Fibroblast of the aortic adventitia (primary cell): ENCODE measurements at regions not wholly inside any gene's neighbourhood (a gene's known extent, or its start where the extent isn't known, plus 50 kb on each side); places are given as distances from the start of the nearest gene placed in this dataset.

Source experiments
- DNase-seq: peaks from one replicate; pipeline ENCODE4 v3.0.0-alpha.2; 2010; ENCODE audit warnings: low read depth
- H3K4me3 ChIP-seq: 2 replicates; pipeline ENCODE4 v1.5.1; 2011; ENCODE audit warnings: low read depth, mild to moderate bottlenecking, control low read depth, low read length, moderate library complexity
- TF ChIP-seq, protein P1 (sequence below): IDR thresholded peaks from 2 replicates; pipeline ENCODE4 v1.5.1; 2011; ENCODE audit warnings: mild to moderate bottlenecking, low read length, control low read depth, inconsistent platforms; ENCODE audit not compliant: insufficient read depth

- TF ChIP-seq, protein P1, sequence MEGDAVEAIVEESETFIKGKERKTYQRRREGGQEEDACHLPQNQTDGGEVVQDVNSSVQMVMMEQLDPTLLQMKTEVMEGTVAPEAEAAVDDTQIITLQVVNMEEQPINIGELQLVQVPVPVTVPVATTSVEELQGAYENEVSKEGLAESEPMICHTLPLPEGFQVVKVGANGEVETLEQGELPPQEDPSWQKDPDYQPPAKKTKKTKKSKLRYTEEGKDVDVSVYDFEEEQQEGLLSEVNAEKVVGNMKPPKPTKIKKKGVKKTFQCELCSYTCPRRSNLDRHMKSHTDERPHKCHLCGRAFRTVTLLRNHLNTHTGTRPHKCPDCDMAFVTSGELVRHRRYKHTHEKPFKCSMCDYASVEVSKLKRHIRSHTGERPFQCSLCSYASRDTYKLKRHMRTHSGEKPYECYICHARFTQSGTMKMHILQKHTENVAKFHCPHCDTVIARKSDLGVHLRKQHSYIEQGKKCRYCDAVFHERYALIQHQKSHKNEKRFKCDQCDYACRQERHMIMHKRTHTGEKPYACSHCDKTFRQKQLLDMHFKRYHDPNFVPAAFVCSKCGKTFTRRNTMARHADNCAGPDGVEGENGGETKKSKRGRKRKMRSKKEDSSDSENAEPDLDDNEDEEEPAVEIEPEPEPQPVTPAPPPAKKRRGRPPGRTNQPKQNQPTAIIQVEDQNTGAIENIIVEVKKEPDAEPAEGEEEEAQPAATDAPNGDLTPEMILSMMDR = no peak
- peak; percentile 9 for DNase-seq
- no peak overlapping the region for H3K4me3 ChIP-seq
Measured at GRCh38 chr4:104896660-104897645, 249.7 kb upstream of the TET2 start.

DNA sequence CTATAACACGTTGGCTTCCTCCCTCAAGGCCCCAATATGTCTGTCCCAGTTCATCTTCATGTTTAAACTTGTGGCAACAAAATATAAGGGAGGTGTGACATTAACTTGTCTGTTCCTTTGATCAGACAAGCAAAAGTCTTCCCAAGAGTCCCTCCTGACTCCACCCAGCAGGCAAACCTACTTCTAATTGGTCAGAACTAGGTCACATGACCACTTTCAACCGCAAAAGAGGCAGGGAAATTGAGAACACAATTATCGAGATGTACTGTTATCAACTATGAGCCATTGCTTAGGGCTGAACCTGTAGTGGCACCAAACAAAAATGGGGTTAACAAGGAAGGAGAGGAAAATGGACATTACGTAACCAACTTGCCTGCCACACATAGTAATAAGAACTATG lies 246.8 kb upstream of the TET2 start:
- no peak overlapping the region for H3K4me3 ChIP-seq
- TF ChIP-seq, protein P1 = no peak
- DNase-seq = no peak

DNA sequence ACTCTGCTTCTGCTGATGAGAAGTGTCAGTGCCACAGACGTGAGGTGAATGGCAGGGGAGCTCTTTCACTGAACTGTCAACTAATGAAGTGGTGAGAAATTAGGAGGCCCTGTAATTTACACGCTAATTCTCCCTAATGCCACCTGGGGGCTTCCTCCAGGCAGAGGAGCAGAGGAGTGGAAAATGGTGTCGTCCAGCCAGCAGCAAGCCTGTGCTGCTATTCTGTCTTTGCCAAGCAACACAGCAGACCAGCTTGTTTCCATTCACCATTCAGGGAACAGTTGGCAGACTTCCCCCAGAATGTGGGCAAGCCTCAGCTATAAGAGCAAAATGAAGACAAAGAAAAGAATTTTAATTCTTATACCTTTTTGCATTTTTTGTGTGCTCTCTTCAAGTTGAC lies 245.2 kb upstream of the TET2 start:
- TF ChIP-seq, protein P1 = no peak

DNA sequence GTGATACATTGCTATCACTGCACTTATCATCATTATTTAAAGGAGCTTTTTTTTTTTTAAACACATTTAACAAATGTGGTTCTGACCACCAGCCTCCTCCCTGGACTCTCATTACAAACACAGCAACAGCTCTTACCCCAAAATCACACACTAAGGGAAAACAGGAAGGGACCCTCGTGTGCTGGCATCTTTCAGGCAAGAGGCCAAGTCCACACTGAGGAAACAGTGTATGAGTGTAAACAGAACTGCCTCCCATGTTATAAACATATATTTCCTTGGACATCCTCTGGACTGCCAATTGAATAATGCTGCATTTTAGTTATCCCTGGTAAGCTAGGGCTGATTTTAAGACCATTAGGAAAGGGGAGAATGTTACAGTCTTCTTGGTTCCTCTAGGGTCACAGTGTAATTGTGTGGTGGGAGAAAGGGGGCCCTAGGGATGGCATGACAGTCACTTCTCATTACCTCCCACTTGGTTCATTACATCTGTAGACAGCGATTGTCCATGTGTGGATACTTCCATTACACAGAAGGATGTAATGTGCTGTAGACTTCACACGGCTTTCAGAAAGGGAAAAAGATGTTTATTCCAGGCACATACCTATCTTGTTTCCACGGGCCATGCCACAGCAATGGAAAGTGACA lies 244.6 kb upstream of the TET2 start:
- no peak overlapping the region for H3K4me3 ChIP-seq
- no peak for DNase-seq
- TF ChIP-seq, protein P1 = no peak

More for the DNA sequence above, 245.2 kb upstream of the TET2 start:
- H3K4me3 ChIP-seq = no peak overlapping the region
- peak; percentile 33 for DNase-seq

DNA sequence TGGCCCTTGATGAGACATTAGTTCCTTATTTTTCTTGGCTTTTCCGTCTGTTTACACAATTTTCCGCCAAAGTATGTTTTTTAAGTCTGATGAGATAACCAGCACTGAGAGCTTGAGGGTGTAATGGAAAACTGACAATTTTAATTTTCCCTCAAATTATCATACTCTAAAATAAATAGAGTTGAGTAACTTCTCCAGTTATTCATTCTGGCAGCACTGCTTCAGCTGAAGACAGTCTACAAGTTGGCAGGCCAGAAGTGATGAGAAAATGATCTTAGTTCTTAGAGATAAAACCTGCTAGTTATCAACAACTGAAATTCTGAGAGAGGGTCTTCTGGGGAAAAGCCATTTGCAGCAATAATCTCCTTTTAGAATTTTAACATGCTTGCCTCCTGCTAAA lies 241.6 kb upstream of the TET2 start:
- peak; percentile 2 for DNase-seq
- TF ChIP-seq, protein P1 = no peak

GRCh38 chr4:104905546-104905945 lies 241.1 kb upstream of the TET2 start:
- DNase-seq = peak; percentile 53
- H3K4me3 ChIP-seq = no peak overlapping the region
- TF ChIP-seq, protein P1 = no peak

More for the DNA sequence above, 241.6 kb upstream of the TET2 start:
- no peak overlapping the region for H3K4me3 ChIP-seq
